Right renal pelvis (tissue), 4 donors: ENCODE measurements at regions not wholly inside any gene's neighbourhood (a gene's known extent, or its start where the extent isn't known, plus 50 kb on each side); places are given as distances from the start of the nearest gene placed in this dataset.

ENCODE experiments used
- DNase-seq, 4 donors: peaks; one replicate each; pipeline ENCODE4 v3.0.0-alpha.2; 2013; ENCODE audit warnings: low read depth in 4 of 4, low spot score in 3 of 4, missing footprints in 1 of 4

- DNase-seq = no peak
Observed at GRCh38 chr11:31865606-31866300, 54.6 kb upstream of the PAX6 start.

DNA sequence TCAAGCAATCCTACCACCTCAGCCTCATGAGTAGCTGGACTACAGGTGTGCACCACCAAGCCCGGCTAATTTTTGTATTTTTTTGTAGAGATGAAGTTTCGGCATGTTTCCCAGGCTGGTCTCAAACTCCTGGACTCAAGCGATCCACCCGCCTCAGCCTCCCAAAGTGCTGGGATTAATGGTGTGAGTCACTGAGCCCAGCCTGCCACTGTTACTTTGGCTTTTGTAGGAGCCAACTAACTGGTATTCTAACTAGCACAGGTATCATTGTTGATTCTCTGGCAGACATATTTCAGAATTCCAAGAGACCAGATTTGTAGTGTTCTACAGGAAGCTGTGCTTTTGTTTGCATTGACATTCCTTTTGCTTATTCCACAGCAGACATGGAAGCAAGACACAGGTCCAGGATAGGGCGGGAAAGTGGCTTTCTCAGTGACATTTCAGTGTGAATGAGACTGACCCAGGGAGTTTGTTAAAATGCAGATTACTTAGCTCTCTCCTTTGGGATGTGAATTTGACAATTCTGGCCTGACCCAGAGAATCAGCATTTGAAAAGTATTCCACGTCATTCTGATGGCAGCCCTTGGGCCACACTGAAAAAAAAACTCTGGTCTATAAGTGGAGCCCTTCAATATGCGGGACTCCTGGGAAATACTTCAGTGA is 52.2 kb upstream of the PAX6 start:
- no peak for DNase-seq

DNA sequence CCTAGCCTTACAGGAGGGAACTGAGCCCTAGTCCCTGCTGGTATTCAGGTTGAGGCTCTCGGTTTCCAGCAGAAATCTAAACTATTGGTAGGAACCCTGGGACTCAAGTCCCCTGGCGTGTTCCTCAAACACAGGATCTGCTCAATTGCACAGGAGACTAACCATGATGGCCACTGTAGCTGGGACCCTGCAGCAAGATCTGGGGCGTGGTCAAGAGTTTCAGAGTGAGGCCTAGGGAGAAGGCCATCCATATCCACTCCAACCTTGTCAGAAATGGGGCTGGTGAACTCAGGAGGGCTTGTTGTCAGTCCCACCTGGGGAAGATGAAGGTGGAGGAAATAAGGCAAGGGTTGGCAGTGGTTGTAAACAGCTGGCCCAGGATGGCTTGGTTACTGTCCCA is 49.9 kb upstream of the PAX6 start:
- no peak for DNase-seq
